GM21576 (cell line): ENCODE measurements at regions not wholly inside any gene's neighbourhood (a gene's known extent, or its start where the extent isn't known, plus 50 kb on each side); places are given as distances from the start of the nearest gene placed in this dataset.

Experiments used
- ATAC-seq: cut with Tn5 transposase; IDR thresholded peaks from one replicate; pipeline ENCODE4 v1.9.1; 2021; ENCODE audit warnings: mild to moderate bottlenecking, moderate library complexity; ENCODE audit not compliant: unreplicated experiment

DNA sequence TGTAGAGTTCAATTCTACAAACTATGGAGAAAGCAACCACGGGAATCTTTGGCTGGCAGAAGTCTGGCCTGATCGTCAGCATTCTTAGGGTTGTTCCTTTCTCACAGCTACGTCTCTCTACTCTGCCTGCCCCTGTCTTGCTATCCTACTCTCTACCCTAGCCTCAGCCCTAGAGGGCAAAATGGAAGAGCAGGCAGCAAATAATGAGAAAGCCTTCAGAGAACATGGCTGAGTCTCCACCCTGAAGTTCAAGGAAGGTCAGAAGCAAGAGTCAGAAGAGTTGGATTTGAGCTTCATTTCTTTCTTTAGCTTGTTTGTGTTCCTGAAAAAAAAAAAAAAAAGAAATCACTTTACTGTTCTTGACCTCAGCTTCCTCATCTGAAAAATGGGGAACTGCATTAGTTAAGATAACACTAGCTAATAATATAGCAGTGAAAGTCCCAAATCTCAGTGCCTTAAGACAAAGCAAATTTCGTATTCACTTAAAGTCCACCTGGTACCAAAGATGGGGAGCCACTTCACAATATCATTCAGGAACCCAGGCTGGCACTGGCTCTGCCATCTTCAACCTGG is 50.2 kb upstream of the CCND2 start:
- no peak for ATAC-seq

DNA sequence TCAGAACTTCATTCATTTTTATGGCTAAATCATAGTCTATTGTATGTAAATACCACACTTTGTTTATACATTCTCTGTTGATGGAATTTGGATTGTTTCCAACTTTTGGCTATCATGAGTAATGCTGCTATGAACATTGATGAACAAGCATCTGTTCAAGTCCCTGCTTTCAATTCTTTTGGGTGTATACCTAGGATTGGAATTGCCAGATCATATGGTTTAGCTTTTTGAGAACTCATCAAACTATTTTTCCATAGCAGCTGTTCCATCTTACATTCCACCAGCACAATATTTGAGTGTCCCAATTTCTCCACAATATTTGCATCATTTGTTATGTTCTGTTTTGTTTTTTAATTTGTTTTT is 52.3 kb upstream of the CCND2 start:
- no peak for ATAC-seq

DNA sequence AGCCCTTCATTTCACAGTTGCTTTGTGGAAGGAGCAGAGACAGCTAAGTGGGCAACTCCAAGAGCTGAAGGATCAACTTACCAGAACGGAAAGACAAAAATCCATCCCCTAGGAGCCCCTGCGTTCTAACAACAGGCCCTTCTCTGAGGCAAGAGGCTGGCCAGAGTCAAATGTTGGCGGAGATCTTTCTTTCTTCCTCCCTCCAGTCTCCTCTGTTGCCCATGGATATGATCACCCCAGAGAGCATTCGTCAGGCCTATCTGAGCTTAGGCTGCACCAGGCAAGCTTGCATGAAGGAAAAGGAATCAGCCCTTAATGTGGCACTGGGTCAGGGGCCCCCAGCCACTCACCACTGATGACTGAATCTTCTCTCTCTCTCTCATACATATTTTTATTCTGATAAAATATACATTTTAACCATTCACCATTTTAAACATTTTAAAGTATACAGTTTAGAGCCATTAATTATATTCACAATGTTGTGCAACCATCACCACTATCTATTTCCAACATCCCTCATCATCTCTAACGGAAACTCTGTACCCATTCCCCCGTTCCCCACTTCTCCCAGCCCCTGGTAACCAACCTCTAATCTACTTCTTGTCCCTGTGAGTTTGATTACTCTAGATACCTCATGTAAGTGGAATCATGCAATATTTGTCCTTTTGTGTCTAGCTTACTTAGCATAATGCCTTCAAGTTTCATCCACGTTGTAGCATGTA is 52.9 kb upstream of the CCND2 start:
- no peak for ATAC-seq

DNA sequence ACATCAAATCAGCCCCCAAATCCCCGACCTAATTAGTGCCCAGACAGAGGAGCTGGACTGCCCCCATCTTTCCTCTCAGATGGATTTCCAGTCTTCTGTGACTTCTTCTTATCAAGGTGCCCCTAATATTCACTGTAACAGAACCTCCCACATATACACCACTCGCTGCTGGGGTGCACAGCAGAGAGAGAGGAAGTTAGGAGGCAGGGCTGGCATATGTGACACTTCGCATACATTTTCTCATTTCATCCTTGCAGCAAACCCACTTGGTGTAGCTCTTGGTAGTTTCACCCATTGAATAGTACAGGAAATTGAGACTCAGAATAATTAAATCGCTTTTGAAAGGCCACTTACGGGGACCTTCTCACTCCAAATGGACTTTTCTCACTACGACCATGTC is 56.5 kb upstream of the CCND2 start:
- ATAC-seq = no peak

DNA sequence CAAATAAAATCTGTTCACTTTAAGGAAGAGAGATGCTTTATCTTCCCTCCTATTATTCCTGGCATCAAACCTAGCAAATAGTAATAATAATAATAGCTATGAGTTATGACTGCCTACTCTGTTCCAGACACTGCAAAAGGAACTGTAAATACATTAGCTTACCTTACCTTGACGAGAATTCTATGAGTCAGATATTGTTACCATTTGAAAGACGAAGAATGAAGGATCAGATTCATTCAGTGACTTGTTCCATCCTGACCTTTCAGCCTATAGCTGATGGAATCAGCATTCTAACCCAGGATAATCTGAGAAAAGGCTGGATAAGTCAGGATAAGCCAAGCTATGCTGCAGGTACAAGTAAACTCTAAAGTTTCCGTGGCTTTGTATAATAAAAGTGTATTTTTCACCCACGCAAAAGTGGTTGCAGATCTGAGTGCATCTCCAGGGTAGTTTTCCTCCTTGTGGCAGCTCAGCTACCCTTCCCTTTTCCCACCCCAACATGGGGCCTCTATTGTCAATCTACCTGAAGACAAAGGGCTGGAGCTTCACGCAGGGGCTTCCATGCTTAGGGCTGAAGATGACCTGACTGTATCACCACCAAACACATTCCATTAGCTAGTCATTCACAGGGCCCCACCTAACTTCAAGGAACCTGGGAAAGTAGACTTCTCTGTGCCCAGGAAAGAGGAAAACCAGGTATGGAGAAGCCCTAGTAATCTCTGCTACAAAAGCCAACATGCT is 57.2 kb upstream of the CCND2 start:
- no peak for ATAC-seq

DNA sequence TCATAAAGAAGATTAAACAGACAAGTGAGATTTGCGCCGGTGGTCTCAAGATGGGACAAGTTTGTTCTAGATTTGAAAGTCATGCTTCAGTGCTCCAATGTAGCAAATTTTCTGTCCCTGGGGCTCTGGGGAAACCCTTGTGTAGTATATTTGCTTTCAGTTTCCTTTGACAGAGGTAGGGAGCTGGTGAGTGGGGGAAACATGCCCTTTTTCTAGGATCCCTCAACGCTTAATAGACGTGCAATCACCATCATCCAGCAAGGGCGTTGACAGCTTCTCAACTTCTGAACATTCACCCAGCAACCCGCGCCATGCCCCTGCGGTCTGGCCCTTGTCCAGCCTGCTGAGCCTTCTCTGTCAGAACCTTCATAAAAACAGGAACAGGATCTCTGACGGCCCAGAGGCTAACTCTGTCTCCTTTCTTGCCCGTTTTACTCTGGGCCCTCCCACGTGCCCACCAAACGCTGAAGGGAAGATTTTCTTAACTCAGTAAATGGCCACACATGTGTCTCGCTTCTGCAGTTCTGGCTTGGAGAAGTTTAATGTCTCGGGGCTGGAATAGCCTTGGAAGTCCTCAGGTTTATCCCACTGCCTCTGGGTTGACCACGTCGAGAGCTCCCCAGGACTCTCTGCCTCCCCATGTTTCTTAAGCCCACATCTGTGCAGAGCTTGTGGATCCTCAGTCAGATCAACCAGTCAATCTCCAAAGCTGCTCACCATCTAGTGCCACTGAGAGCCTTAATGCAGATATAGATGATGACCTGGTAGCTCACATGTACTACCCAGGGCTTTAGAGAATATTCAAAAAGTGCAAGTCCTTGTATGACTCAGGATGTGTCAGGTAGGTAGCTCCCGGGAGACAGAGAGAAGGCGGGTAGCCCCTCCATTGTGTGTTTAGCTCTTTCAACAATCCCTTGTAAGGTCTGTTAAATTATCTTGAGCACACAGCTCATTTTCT is 58.1 kb upstream of the CCND2 start:
- peak; percentile 71 for ATAC-seq

DNA sequence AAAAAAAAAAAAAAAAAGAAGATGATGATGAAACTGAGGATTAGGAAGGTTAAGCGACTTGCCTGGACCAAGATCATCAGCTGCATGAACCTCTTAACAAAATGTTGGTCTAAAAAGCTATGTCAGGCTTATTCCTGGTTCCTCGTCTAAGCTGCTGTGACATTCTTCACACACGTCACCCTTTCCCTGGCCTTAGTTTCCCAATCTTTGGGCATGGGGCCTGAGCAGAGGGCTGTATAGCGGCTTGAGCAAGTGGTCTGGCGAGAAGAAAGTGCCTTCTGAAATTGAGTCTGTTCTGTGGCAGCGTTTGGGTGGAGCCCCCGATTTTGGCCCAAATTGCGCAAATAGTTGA is 58.7 kb upstream of the CCND2 start:
- ATAC-seq = no peak

DNA sequence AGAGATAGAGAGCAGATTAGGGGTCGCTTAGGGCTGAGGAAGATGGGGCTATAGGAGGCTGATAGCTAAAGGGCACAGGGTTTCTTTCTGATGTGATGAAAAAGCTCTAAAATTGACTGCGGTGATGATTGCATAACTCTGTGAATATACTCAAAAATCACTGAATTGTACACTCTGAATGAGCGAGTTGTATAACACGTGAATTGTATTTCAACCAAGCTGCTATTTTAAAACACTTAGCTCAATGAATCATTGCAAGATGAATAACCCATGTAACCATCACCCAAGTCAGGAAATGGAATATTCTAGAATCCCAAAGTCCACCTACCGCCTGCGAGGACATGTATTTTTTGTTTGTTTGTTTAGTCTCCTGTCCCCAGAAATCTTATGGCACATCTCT is 60.1 kb upstream of the CCND2 start:
- no peak for ATAC-seq

DNA sequence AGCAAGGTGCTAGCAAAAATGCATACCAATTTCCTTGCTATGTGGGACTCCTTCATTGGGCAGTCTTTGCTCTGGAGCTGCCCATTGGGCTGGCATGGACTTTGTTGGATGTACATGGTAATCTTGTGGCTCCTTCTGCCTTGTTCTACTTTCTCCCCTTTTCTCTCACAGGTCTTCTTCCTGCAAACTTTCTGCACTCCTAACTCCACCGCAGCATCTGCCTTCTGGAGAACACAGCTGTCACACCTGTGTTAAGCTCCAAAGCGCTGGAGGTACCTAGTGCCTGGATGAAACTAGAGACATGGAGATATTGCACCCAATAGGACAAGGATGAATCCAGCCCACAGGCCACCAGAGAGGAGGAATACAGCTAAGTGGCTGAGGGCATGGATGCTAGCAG is 60.7 kb upstream of the CCND2 start:
- no peak for ATAC-seq

DNA sequence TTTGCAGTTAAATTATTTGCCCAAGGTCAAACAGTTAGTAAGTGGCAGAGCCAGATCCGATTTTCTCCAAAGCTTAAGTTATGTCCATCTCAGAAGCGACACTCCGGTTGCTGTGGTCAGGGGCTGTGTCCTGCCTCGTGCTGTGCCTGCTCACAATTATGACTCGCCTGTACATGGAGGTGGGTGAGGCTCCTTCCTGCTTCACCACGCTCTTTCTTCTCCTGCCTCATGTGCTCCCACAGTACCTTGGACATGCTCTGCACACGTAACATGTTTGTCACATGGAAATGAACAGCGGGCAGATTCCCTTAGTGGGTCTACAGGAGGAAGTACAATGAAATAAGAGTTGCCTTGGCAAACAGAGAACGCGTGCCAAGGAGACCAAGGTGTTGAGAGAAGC is 62.2 kb upstream of the CCND2 start:
- ATAC-seq = no peak

DNA sequence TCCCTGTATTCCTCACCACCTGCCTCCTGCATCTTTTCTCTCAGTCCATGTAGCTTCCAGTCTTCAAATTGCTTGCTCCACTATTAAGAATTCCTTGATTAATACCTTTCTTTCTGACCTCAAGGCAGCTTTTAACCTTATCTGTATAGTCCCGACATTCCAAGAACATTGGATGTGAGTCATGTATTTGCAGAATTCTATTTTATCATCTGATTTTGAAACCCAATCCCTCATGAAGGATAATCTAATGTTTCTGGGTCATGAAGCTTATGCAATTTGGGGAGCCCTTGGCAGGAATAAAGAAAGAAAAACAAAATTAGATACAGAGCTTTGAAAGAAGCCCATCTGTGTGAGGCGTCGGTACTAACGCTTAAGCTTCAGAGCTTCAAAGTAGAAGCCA is 63.4 kb upstream of the CCND2 start:
- ATAC-seq = no peak

DNA sequence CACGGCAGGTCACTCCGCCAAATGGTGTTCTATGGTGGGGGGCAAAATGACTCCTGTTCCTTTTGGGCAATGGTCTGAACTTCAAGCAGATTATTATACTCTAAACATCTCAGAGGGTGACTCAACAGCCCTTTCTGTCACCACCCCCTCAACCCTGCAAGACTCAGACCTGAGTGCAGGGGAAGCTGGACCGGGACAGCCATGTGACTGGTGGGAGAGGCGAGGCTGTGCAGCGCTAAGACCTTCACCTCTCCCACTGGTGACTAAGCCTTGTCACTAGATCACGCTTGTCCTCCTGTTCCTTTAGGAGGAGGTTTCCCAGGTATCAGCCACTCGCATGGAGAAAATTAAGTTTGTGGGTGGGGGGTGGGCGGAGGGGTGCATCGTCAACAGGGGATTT is 67.1 kb upstream of the CCND2 start:
- no peak for ATAC-seq

DNA sequence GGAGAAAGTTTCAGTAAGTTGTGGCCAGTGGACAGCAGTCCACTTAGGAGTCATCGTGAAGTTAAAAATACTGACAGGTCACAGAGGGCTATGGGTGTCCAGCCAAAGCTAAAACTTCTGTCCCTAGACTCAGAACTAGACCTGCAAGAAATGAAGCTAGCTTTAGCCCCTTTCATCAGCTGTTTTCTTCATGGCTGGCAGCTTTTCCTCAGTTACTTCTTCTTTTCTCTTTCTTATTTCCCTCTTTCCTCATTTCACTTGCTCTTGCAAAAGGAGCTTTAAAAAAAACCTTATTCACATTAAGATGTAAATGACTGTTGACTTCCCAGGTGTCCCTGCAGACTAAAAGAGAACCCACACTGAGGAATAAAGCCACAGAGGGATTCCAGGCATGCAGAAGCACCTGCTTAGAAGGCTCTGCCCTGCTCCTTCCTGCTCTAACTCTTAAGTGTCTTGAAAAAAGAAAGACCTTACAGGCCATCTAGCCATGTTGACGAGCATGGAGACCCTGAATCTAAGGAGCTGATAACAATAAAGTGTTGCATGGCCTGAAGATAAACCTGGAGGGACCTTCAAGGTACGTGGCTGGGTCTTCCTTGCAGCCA is 69.7 kb upstream of the CCND2 start:
- ATAC-seq = no peak

DNA sequence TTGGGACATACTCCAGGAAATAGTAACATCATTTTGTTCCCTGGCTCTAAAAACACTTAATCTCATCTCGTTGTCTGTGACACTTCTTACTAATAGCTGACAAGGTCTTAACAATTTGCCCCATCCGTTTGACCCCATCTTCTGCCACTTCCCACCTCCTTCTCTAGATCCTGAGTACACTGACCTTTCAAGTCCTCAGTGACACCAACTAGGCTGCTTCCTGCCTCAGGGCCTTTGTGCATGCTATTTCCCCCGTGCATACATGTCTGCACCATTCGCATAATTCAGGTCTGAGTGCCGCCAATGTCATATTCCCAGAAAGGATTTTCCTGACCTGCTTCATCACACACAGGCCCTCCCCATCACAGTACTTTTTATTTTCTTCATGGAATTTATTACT is 70.6 kb upstream of the CCND2 start:
- ATAC-seq = no peak

DNA sequence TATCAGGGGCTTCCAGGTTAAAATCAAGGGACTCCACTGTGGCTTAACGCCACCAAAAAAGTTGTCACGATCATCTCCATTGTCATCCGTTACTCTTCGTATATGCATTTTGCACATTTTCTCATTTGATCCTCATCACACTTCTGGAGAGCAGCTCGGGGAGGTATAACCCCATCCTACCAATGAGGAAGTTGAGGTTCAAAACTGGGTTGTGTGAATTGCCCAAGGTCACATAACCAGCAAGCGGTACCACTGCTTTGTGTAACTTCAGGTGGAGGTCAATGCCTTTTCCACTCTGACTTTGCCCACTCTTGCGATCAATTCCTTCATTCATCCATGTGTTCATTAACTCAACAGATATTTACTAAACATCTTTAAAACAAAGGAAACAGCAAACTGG is 71.1 kb upstream of the CCND2 start:
- no peak for ATAC-seq

DNA sequence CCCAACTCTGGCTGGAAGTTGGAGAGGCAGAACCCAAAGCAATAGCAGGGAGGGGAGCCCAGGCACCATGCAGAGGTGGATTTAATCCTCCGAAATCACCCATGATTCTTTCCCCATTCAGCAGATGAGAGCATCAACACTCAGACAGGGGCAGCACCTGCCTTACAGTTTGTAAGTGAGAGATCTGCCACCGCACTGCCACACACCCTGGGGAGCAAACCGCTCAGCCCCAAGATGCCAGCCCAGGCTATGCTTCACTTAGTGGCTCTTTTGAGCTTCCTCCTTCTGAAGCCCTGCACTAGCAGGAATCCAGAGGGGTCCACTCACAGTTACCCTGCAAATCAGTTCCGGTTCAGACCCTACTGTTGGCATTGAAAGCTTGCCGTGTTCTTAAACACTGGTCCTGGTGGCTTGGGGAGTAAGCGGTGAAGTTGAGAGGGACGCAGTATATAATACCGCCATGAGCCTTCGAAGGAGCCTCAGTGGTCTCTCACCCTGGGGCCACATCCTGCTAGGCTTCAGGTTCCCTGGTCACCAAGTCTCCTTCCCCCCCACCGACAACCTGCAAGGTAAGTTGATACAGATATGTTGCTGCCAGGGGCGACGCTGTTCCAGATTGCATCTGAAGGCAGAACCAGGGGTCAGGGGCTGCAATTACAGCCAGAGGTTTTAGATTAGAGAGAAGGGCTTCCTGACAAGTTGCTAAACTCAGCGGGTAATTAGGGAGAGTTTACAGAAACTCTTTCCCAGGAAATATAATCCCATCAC is 72.0 kb upstream of the CCND2 start:
- no peak for ATAC-seq

DNA sequence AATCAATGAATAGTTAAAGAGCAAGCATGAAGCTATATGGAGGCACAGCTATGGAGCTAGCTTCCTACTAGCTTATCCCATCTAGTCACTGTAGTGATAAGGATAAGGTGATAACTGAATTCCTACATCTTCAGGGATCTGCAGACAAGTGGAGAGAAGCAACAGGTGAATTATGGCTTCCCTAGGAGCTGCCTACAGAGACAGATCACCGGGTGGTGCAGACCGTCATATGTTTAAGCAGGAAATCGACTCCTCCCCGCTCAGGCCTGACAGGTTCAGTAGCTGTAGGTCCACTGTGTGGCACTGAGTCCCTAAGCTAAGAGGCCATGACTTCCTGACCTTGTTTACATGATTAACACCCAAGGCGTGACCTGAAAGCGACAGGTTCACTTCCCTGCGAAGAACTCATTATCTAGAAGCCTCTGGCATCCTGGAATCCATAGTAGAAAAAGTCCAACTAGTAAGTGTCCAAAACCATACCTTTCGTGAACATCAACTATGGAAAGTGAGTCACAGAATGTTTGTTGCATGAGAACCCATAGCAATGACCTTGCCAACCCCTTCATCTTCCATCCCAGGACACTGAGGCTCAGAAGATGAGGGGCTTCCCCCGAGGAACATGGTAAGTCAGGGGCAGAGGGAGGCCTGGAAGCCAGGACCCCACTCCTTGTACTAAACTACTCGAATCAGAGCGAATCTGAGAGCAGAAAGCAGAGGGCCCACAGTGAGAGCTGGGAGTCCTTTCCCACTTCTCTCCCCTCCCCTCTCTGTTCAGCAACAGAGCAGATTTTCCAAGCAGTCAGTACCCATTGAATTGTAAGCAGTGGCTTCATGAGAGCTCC is 75.4 kb upstream of the CCND2 start:
- ATAC-seq = no peak

DNA sequence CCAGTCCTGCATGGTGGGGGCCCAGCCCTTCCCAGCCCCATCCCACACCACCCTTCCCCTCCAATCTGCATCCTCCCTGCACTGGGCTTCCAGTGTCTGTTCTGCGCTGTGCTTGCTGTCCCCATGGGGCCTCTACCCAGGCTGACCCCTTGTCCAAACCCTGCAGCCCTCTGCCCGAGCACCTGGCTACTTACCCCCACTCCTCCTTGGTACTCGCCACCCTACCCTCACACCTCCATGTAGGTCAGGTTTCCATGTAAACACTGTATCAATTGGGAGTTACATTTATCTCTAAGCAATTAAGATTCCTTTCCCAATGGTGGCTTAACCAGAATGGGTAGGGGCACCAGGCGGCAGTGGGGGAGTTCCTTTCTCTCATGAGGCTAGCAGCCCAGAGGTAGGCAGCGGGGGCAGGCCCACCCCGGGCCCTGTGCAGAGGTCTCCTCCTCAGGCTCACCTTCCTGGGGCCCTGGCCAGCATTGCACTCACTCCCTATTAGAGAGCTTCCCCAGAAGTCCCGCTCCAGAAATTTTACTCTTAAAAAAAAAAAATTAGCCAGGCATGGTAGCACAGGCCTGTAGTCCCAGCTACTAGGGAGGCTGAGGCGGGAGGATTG is 76.6 kb upstream of the CCND2 start:
- no peak for ATAC-seq

DNA sequence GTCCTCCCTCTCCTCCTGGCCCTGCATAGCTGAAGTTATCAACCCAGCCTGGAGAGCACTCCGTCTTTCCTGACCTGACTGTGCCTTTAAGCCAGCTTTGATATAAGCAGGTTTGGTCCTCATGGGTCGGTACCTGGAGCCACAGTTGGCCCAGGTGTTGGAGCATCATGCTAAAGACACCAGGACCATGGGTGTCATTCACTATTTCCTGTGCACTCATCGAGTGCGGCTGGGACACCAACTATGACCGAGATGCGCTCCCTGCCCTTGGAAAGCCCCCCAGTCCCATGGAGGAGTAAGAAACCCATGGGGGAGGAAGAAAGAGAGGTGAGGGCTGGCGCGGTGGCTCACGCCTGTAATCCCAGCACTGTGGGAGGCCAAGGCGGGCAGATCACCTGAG is 78.9 kb upstream of the CCND2 start:
- no peak for ATAC-seq
